Embryonic facial prominence (tissue), 1 donor: ENCODE measurements at regions not wholly inside any gene's neighbourhood (a gene's known extent, or its start where the extent isn't known, plus 50 kb on each side); places are given as distances from the start of the nearest gene placed in this dataset.

Experiments used
- DNase-seq: peaks from one replicate; pipeline ENCODE4 v3.0.0-alpha.2; 2016; ENCODE audit errors: extremely low spot score

GRCh38 chr4:4746444-4746843, 113.0 kb upstream of the MSX1 start:
- DNase-seq: no peak

GRCh38 chr4:4740071-4740470, 119.4 kb upstream of the MSX1 start:
- DNase-seq: no peak

GRCh38 chr4:4735870-4736269, 123.6 kb upstream of the MSX1 start:
- DNase-seq: peak; percentile 62

- no peak for DNase-seq
These were observed 124.2 kb upstream of the MSX1 start for GRCh38 chr4:4735136-4735750.

GRCh38 chr4:4734425-4734824, 125.0 kb upstream of the MSX1 start:
- no peak for DNase-seq

- DNase-seq: no peak
These were observed 125.8 kb upstream of the MSX1 start for GRCh38 chr4:4733663-4734062.

- peak; percentile 63 for DNase-seq
These were observed 129.2 kb upstream of the MSX1 start for GRCh38 chr4:4730249-4730648.

GRCh38 chr4:4729206-4729605, 130.3 kb upstream of the MSX1 start:
- no peak for DNase-seq

GRCh38 chr4:4727536-4727935, 131.9 kb upstream of the MSX1 start:
- no peak for DNase-seq

GRCh38 chr4:4726051-4726450, 133.4 kb upstream of the MSX1 start:
- DNase-seq: no peak

- no peak for DNase-seq
These were observed 135.1 kb upstream of the MSX1 start for GRCh38 chr4:4724321-4724720.

GRCh38 chr4:4721636-4722035, 137.8 kb upstream of the MSX1 start:
- DNase-seq: no peak

- DNase-seq: no peak
These were observed 138.8 kb upstream of the MSX1 start for GRCh38 chr4:4720646-4721045.

GRCh38 chr4:4719436-4719835, 140.0 kb upstream of the MSX1 start:
- DNase-seq: no peak

GRCh38 chr4:4717692-4718091, 141.8 kb upstream of the MSX1 start:
- no peak for DNase-seq

GRCh38 chr4:4714331-4714730, 145.1 kb upstream of the MSX1 start:
- no peak for DNase-seq

GRCh38 chr4:4712800-4713528, 146.5 kb upstream of the MSX1 start:
- no peak for DNase-seq

- DNase-seq: no peak
These were observed 147.6 kb upstream of the MSX1 start for GRCh38 chr4:4711902-4712301.

GRCh38 chr4:4709736-4710135, 149.7 kb upstream of the MSX1 start:
- DNase-seq: no peak

- DNase-seq: no peak
These were observed 155.2 kb upstream of the MSX1 start for GRCh38 chr4:4704267-4704666.

GRCh38 chr4:4697584-4697983, 155.7 kb upstream of the STX18 start:
- DNase-seq: no peak

- no peak for DNase-seq
These were observed 154.7 kb upstream of the STX18 start for GRCh38 chr4:4696530-4696929.

GRCh38 chr4:4695497-4695896, 153.6 kb upstream of the STX18 start:
- no peak for DNase-seq

GRCh38 chr4:4694827-4695226, 153.0 kb upstream of the STX18 start:
- no peak for DNase-seq
